ENCODE measurements at regions not wholly inside any gene's neighbourhood (a gene's known extent, or its start where the extent isn't known, plus 50 kb on each side); places are given as distances from the start of the nearest gene placed in this dataset.

DNA sequence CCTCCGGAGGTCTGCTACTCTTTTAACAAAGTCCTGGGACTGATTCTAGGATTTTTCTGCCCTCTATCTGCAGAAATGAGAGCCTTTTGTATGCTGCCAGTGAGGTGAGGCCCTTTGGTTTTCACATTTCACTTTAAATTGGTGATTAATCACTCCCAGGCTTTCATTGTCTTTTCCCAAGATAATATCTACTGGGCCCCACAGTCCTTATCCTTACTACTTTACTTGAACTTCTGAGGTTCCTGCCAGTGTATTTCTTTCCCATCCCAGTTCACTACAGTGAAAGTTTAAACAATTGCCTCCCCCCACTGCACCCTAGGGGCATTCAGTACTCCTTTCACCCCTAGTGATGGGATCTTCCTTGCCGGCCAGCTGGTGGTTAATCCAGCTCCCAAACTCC is 127.4 kb upstream of the INHBA start:
- TF ChIP-seq POLR2A (IDR thresholded peaks at IDR 0.05) = no peak
- TF ChIP-seq, protein P1, sequence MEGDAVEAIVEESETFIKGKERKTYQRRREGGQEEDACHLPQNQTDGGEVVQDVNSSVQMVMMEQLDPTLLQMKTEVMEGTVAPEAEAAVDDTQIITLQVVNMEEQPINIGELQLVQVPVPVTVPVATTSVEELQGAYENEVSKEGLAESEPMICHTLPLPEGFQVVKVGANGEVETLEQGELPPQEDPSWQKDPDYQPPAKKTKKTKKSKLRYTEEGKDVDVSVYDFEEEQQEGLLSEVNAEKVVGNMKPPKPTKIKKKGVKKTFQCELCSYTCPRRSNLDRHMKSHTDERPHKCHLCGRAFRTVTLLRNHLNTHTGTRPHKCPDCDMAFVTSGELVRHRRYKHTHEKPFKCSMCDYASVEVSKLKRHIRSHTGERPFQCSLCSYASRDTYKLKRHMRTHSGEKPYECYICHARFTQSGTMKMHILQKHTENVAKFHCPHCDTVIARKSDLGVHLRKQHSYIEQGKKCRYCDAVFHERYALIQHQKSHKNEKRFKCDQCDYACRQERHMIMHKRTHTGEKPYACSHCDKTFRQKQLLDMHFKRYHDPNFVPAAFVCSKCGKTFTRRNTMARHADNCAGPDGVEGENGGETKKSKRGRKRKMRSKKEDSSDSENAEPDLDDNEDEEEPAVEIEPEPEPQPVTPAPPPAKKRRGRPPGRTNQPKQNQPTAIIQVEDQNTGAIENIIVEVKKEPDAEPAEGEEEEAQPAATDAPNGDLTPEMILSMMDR (IDR thresholded peaks at IDR 0.05) = no peak

Data from Peyer's patch (tissue), 4 donors.